GM23338 (cell line): ENCODE measurements at regions not wholly inside any gene's neighbourhood (a gene's known extent, or its start where the extent isn't known, plus 50 kb on each side); places are given as distances from the start of the nearest gene placed in this dataset.

ENCODE experiments used
- ATAC-seq: fragments of 200-7000 bp; cut with Tn5 transposase; 3 replicates; pipeline ENCODE4 v1.9.1; 2020
- DNase-seq: peaks from one replicate; pipeline ENCODE4 v3.0.0-alpha.2; 2015; ENCODE audit warnings: low spot score
- H2AFZ ChIP-seq: fragments of 200-600 bp; sonication (generic); 2 replicates; pipeline ENCODE4 v1.8.0; 2016; ENCODE audit warnings: antibody characterized with exemption, mild to moderate bottlenecking, moderate library complexity
- H3F3A ChIP-seq: fragments of 200-600 bp; sonication (generic); replicated peaks from 2 replicates; pipeline ENCODE4 v1.8.0; 2017; ENCODE audit warnings: antibody characterized with exemption, mixed run types, low read depth
- H3K27ac ChIP-seq: fragments of 200-600 bp; sonication (generic); 2 replicates; pipeline ENCODE4 v1.6.1; 2016; ENCODE audit warnings: low read depth
- H3K27me3 ChIP-seq: fragments of 200-600 bp; sonication (generic); 2 replicates; pipeline ENCODE4 v1.8.0; 2016; ENCODE audit warnings: mild to moderate bottlenecking, mixed run types, moderate library complexity; ENCODE audit not compliant: insufficient read depth
- H3K36me3 ChIP-seq: fragments of 200-600 bp; sonication (generic); 2 replicates; pipeline ENCODE4 v1.8.0; 2016; ENCODE audit warnings: mild to moderate bottlenecking; ENCODE audit not compliant: insufficient read depth
- H3K4me1 ChIP-seq: fragments of 200-600 bp; sonication (generic); 2 replicates; pipeline ENCODE4 v1.8.0; 2016; ENCODE audit warnings: mild to moderate bottlenecking, moderate library complexity; ENCODE audit not compliant: insufficient read depth
- H3K4me2 ChIP-seq: fragments of 200-600 bp; sonication (generic); 2 replicates; pipeline ENCODE4 v1.7.1; 2017; ENCODE audit warnings: mixed run types
- H3K4me3 ChIP-seq: fragments of 200-600 bp; sonication (generic); 2 replicates; pipeline ENCODE4 v1.6.1; 2016; ENCODE audit warnings: mixed run types
- H3K79me2 ChIP-seq: fragments of 200-600 bp; sonication (generic); replicated peaks from 2 replicates; pipeline ENCODE4 v1.8.0; 2017; ENCODE audit warnings: mild to moderate bottlenecking; ENCODE audit not compliant: insufficient read depth
- H3K9me2 ChIP-seq: fragments of 200-600 bp; sonication (generic); 2 replicates; pipeline ENCODE4 v1.8.0; 2017; ENCODE audit not compliant: insufficient read depth
- H4K20me1 ChIP-seq: fragments of 200-600 bp; sonication (generic); replicated peaks from 2 replicates; pipeline ENCODE4 v1.8.0; 2017; ENCODE audit warnings: mild to moderate bottlenecking; ENCODE audit not compliant: insufficient read depth
- H3K27ac Mint-ChIP-seq: 2 replicates; pipeline ENCODE4 v1.8.0; 2020; ENCODE audit warnings: inconsistent platforms, mild to moderate bottlenecking, moderate library complexity, mixed read lengths
- H3K27me3 Mint-ChIP-seq: 3 replicates; pipeline ENCODE4 v1.8.0; 2022; ENCODE audit warnings: low read depth, mild to moderate bottlenecking, moderate library complexity, mixed read lengths, inconsistent platforms; ENCODE audit not compliant: insufficient read depth, poor library complexity
- H3K36me3 Mint-ChIP-seq: 3 replicates; pipeline ENCODE4 v1.8.0; 2021; ENCODE audit warnings: low read depth, mild to moderate bottlenecking, inconsistent platforms, moderate library complexity, mixed read lengths
- H3K4me1 Mint-ChIP-seq: 3 replicates; pipeline ENCODE4 v1.8.0; 2020; ENCODE audit warnings: mild to moderate bottlenecking, inconsistent platforms, mixed read lengths
- H3K4me3 Mint-ChIP-seq: 3 replicates; pipeline ENCODE4 v1.8.0; 2021; ENCODE audit warnings: moderate library complexity, mild to moderate bottlenecking, inconsistent platforms, mixed read lengths
- H3K9me3 Mint-ChIP-seq: 3 replicates; pipeline ENCODE4 v1.8.0; 2020; ENCODE audit warnings: moderate library complexity, mild to moderate bottlenecking, inconsistent platforms, mixed read lengths
- CREB1 ChIP-seq: fragments of 250-450 bp; sonication (Bioruptor Pico); IDR thresholded peaks from 2 replicates; pipeline ENCODE4 v1.5.0; 2020; ENCODE audit warnings: low read depth, mild to moderate bottlenecking, moderate library complexity
- ETS1 ChIP-seq: IDR thresholded peaks from 2 replicates; pipeline ENCODE4 v1.6.1; 2016; ENCODE audit warnings: antibody characterized with exemption
- EZH2phosphoT487 ChIP-seq: fragments of 200-600 bp; sonication (generic); IDR thresholded peaks from one replicate; pipeline ENCODE4 v1.8.1; 2018; ENCODE audit warnings: antibody characterized with exemption; ENCODE audit not compliant: unreplicated experiment
- JUNB ChIP-seq: IDR thresholded peaks from one replicate; pipeline ENCODE4 v1.6.1; 2016; ENCODE audit warnings: antibody characterized with exemption; ENCODE audit not compliant: unreplicated experiment
- NANOG ChIP-seq: IDR thresholded peaks from 2 replicates; pipeline ENCODE4 v1.6.1; 2016; ENCODE audit warnings: antibody characterized with exemption, borderline replicate concordance
- POLR2AphosphoS5 ChIP-seq: IDR thresholded peaks from 2 replicates; pipeline ENCODE4 v1.6.1; 2016; ENCODE audit warnings: antibody characterized with exemption, low read depth
- REST ChIP-seq: IDR thresholded peaks from one replicate; pipeline ENCODE4 v1.6.1; 2018; ENCODE audit warnings: antibody characterized with exemption; ENCODE audit not compliant: unreplicated experiment
- ZNF114 ChIP-seq: fragments of 250-450 bp; sonication (Bioruptor Pico); IDR thresholded peaks from 2 replicates; pipeline ENCODE4 v1.5.0; 2020; ENCODE audit warnings: mild to moderate bottlenecking, moderate library complexity
- ZNF331 ChIP-seq: fragments of 250-450 bp; sonication (Bioruptor Pico); IDR thresholded peaks from 2 replicates; pipeline ENCODE4 v1.5.0; 2020; ENCODE audit warnings: low read depth, mild to moderate bottlenecking, moderate library complexity
- ZNF462 ChIP-seq: fragments of 250-450 bp; sonication (Bioruptor Pico); IDR thresholded peaks from 2 replicates; pipeline ENCODE4 v1.5.0; 2020; ENCODE audit warnings: mild to moderate bottlenecking, moderate library complexity

- H3K9me3 Mint-ChIP-seq, result no peaks in the 10 kb centered on the region
- no peaks in the 10 kb centered on the region for H4K20me1 ChIP-seq
- no peak overlapping the region for H3K27ac Mint-ChIP-seq
- H3K27me3 ChIP-seq, result no peaks in the 10 kb centered on the region
- DNase-seq (no peak), ATAC-seq (no peak)
- H3K9me2 ChIP-seq, result peaks cover 8% of the 10 kb centered on the region
- no peak overlapping the region for H2AFZ ChIP-seq
- H3K4me1 ChIP-seq, result no peaks in the 10 kb centered on the region
- H3K4me3 Mint-ChIP-seq, result no peak overlapping the region
- no peaks in the 10 kb centered on the region for H3F3A ChIP-seq
- H3K79me2 ChIP-seq, result no peaks in the 10 kb centered on the region
- peaks cover 9% of the 10 kb centered on the region; the same call in 2 of the 3 replicates for H3K4me1 Mint-ChIP-seq
- no peak overlapping the region for H3K4me2 ChIP-seq
- TF ChIP-seq ETS1 (no peak), ZNF462 (no peak), EZH2phosphoT487 (no peak), NANOG (no peak), POLR2AphosphoS5 (no peak), CREB1 (CRISPR knock-in tag) (no peak), JUNB (no peak), REST (no peak), ZNF331 (CRISPR knock-in tag) (no peak), ZNF114 (no peak)
- no peak overlapping the region for H3K27ac ChIP-seq
- H3K36me3 Mint-ChIP-seq, result no peaks in the 10 kb centered on the region
- H3K36me3 ChIP-seq, result no peaks in the 10 kb centered on the region
- peaks cover 2% of the 10 kb centered on the region for H3K27me3 Mint-ChIP-seq
- no peak overlapping the region for H3K4me3 ChIP-seq
Measured at GRCh38 chr5:54362434-54362833, 52.1 kb upstream of the ARL15 start.
